IPS-NIHi7 (cell line): ENCODE measurements at regions not wholly inside any gene's neighbourhood (a gene's known extent, or its start where the extent isn't known, plus 50 kb on each side); places are given as distances from the start of the nearest gene placed in this dataset.
A peak's percentile ranks its signal among the peaks of the same experiment; 100 is the strongest.

Source experiments
- DNase-seq: peaks from one replicate; pipeline ENCODE4 v3.0.0; 2012; ENCODE audit warnings: mixed read lengths; ENCODE audit errors: extremely low spot score

DNA sequence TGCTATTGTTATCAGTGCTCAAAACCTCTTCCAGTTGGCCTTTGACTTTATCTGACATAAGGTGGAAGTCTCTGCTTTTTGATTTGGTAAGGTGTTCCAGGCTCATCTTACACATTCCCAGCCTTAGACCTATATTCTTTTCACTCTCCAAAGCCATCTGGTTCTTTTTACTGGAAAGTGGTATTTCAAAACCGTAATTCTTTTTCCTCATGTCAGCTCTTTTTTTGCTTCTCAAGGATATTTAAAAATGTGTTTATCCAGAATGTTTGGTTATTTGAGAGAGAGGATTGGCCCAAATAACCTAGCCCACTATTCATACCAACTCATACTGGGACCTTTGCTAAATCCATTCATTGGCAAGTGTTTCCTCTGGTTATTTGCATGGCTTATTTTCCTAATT is 411.2 kb upstream of the PIK3C3 start:
- no peak for DNase-seq

DNA sequence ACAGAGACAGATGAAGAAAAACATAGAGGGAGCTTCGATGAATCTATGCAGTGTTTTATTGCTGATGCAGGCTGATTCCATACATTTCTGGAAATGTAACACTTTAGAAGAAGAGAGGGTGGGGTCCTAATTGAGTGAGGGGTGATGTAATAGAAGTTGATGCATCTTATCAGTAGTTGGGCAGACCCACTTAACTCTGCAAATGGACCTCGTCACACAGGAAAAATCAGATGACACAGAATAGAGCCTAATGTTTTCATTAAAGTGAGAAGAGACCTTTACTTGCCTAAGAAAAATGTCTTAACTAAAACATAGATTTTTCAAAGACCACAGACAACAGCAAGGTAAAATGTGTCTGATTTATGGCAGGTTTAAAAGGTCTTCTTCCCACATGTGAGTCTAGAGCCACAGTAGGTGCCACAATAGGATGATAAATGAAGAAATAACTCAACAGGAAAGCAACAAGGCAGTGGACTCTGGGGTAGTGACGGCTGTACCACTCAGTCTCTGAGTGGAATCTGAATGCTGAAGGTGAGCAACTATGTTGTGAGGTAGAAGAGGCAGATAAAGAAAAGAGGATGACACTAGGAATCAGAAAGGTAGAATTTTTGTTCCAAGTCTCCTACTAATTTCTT is 414.7 kb upstream of the PIK3C3 start:
- no peak for DNase-seq

DNA sequence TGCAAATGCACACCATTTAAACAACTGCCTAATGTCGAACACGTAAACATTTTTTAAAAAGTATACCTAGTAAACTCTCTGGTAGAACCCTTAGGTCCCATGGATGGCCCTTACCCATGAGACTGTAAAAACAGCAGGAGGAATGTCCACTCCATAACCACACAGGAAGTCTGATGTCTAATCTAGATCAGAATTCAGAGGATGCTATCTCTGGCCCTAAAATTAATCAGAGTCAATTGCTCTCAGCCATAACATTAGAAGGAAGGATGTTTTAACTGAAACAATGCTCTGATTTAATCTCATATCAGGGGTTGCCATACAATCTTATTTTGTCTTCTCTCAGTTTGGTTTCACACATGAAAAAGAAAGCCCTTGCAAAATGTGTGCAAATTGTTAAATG is 416.3 kb upstream of the PIK3C3 start:
- no peak for DNase-seq

DNA sequence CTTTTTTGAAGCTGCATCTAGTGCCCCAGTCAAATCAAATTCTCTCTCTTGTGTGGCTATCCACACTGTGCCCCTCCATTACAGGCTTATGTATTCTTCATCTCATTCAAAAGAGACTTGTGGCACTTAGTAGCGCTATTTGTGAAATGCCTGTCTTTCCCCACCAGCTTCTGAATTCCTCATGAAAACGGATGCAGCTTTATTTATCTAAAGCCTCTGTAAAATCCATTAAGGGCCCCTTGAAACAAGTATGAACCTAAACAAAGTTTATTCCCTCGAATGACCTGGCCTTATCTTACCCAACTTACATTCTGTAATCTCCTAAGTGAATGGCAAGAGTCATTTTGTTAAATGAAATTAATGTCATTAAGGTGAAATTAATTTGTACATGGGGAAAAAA is 417.4 kb upstream of the PIK3C3 start:
- DNase-seq: no peak

DNA sequence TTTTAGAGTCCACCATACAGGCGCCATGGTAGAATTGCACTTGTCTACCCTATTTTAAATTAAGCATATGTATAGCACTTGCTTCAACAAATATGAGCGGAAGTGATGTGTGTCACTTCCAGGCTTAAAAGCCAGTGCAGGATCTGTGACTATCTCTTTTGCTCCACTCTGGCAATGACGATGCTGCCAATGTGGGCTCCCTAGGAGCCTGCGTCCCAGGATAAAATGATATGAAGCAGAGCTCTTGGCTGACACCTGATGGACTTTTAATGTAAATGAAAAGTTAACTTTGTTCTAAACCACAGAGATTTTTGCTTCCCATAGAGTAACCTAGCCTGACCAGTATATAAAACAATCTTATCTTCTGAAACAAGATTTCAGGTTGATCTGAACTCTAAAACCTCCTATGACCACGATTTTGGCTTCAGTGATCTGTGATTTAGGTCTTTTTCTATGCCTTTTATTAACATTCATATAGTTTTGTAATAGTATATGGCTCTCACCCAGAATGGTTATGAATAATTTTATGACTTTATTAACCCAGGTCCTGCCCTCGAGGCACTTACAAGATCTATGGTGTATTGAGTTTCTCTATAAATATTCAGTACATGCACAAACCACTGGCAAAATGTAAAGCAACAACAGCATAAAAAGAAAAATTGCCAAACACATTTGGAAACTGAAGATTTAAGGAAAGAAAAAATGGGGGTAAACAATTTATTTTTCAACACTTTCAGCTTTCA is 422.5 kb upstream of the PIK3C3 start:
- peak; percentile 46 for DNase-seq

DNA sequence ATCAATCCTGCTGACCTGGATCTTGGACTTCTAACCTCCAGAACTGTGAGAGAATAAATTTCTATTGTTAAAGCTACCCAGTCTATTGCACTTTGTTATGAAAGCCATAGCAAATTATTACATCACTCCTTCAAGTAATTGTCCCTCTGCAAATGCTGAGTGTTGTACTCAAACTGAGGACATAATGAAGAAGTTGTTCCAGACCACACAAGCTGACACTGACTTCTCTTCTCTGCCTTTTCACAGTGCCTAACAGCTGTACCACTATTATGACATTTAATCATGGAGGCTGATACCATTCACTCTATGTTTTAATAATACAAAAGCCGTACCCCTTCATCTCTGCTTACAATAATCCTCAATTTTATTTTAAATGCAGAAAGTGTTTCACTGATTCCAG is 424.1 kb upstream of the PIK3C3 start:
- DNase-seq: no peak

DNA sequence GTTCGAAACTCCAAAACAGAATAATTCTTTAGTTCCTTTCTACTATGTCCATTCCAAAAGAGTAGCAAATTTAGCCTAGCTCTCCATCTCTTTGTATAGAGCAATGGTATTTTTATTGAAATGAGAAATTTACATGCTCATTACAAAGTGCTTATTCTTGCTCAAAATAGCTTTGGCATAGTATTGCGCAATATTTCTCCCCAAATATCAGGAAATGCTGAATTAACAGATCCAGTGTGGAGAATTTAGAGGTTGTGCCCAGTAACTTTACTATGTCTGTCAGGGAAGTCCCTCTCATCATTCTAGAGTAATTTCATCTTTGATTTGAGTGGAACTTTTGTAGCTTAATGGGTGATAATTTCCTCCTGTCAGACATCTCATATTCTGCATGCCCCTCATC is 425.9 kb upstream of the PIK3C3 start:
- DNase-seq: no peak

DNA sequence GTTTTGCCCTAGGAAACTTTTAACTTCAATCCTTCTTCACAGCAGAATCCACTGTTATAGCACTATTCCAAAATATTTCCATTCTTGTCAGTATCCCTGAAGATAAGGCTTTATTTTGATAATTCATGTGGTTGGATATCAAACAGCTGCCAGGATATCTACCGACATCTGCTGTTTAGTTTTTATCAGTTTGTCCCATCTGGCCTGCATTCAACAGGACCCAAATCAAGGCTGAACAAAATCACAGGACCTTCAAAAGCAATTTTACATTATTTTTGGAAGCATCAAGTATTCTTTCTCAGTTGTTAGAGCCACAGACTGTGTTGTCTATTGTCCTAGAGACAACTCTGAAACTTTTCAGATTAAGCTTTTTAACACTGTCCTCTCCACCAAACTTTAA is 429.0 kb upstream of the PIK3C3 start:
- no peak for DNase-seq

DNA sequence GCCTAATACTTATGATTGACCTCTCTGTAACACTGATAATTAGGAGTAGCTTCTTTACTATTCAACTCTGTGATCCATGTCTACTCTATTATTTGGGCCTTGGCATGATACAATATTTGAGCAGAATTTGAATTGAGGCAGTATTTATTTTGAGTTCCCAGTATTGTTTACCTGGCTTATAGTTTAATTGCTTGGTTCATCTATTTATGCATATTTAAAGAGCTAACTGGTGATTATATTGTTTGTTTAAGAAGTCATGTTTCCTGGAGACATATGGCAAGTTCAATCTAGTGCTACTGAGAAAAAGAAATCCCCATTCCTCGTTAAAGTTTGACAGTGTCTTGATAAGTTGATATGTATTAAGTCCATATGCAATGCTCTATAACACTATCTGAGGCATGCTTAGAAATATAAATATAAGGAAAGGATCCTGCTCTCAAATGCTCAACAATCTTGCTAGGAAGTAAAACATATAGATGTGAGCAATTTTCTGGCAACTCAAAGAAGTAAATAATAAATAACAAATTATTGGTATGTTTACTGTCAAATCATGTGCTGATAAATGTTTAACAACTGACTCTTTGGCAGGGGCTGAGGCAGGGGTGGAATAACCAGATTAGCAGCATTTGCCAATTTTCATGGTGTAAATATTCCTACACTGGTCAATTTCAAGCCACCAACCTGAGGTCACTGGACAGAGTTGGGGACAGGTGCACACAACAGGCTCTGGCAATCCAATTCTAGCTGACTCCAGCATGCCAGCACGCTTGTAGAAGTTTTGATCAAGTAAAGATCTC is 430.2 kb upstream of the PIK3C3 start:
- no peak for DNase-seq

DNA sequence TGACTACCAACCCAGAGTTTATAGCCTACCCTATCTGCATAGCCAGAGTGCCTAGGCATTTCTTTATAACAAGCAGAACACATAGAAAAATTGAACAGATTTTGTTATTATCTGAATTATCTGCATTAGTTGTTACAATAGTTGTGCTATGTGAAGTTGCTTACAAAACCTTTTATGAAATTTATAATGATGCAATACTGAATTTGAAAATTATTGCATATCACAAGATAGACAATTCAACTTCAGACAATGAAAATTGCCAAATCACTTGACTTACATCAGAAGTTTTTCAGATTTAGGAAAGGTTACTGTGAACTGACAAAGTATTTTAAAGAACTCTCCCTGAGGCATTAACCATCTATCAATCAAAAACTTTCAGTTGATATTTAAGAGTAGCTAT is 437.9 kb upstream of the PIK3C3 start:
- DNase-seq: no peak

DNA sequence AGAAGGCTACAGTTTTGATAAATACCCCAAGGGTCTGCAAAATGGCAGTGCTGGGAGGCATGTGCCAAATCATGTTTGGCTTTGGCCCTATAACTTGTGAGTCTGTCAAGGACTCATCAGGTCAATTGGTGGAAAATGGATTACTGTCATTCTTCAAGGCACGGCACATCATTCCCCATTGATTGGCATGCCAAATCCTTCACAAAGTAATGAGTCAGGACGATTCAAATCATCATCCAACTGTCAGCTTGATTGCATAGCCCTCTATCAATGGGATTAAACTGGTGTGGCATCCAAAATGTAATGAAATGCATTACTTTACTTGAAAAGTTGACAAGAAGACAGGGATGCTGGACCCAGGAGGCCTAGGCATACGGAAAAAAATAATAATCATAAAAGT is 441.6 kb upstream of the PIK3C3 start:
- DNase-seq: no peak

DNA sequence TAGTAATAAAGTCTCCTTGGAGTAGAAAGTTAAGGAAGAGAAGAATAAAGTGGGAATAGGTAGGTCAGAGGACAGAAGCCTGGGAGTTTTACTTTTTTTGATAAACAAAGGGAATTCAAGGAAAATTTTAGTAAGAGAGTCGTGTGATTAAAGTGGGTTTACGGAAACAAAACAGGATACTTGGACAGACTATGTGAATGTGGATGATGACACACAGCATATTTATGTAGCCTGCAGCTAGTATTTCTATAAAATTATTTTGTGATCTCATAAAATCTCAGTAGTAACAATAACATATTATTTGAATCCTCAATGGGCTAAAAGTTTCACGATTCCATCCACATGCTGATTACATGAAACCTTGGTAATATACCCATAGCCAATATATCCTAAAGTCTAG is 450.7 kb upstream of the PIK3C3 start:
- DNase-seq: no peak

DNA sequence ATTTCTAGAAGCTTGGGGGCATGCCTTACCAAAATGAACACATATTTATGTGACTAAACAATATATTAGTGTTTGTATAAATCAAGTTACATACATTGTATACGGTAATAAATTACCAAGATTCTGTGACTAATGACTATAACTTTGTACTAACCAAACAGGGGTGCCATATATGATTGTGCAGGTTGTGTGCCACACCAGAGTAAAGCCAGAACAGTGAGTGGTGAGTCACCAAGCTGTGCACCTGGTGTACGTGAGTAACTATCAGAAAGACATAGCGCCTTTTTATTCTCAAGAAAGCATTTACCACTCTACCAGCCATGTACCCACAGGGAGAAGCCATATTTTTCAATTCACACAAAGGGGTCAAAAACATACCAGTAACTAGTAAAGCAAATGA is 453.2 kb upstream of the PIK3C3 start:
- DNase-seq: no peak

DNA sequence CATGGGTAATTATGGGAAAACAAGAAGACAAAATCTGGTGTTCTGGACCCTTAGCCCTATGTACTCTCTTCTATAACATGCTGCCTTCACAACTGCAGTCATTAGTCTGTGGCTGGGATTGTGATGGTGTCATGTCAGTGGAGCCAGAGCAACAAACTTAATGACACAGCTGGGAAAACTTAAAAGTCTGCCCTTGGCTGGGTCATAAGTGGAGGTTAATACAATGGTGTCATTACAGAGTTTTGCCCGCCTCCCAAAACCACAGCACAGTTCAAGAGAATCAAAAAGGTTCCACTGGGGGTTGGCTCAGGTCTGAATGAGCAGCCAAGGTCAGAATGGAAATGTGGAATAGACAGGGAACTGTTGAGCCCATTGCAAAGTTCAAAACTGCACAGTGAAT is 455.7 kb upstream of the PIK3C3 start:
- DNase-seq: no peak

DNA sequence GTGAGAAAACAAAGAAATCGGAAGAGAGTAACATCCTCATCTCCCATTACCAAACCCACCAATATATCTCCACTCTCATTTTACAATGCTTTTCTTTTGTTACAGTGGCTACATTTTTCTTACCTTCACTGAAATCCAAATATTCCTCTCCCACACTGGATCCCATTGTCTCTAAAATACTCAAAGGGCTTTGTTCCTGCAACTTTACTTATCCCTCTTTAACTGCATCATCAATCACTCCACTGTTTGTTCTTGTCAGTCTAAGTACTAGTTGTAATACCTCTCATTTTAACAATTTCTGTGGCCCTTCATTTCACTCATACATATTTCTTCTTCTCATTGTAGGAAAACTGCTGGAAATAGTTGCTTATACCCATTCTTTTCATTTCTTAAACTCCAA is 464.2 kb upstream of the PIK3C3 start:
- no peak for DNase-seq

DNA sequence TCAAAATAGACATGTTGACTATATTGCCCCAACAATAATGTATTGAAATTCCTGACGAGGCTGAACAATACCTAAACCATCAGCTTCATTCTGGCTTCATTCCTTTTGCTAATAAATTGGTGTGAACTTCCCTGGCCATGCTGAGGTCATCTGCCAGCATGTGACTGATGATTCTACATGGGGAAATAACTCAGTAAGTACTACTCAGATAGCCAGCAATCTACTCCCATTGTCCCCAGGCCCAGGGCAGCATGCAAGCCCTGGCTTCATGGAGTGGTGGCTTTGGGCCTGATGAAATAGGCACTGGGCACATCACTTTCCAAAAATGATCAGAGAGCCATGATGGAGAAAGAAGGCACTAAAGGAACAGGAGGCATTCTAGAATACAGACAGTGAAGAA is 468.5 kb upstream of the PIK3C3 start:
- no peak for DNase-seq

DNA sequence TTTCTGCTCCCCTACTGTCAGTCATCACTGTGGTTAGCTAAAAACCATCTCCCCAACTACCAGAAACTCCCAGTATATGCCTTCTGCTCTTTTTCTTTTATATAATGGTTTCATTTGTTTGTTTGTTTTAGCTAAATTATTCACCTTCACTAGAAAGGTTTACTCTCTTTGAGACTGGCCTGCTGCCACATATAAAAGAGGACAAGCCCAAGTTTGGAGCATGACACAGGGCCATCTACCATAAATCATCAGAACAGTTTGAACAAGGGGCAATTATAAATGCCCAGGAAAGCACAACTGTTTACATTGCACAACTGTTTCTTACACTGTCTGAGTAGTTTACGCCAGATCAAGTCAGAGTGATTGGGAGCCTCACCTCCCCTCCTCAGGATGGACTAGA is 471.0 kb upstream of the PIK3C3 start:
- no peak for DNase-seq

DNA sequence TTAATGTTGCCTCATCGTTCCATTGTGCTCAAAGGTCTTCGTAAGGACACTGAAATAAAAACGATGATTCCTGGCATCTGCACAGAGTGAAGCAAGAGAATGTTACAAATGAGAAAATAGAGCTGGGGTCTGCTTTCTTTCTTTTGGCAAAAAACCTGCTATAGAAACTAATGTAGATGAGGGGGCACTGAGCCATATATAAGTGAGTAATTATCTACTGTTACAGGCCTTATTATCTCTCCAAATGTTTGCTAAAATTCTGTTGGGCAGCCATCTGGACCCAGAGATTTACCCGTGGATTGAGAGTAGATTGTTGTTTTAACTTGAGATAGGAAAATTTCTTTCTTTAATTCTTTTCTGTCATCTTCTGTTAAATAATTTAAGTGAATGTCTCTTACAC is 472.5 kb upstream of the PIK3C3 start:
- no peak for DNase-seq

DNA sequence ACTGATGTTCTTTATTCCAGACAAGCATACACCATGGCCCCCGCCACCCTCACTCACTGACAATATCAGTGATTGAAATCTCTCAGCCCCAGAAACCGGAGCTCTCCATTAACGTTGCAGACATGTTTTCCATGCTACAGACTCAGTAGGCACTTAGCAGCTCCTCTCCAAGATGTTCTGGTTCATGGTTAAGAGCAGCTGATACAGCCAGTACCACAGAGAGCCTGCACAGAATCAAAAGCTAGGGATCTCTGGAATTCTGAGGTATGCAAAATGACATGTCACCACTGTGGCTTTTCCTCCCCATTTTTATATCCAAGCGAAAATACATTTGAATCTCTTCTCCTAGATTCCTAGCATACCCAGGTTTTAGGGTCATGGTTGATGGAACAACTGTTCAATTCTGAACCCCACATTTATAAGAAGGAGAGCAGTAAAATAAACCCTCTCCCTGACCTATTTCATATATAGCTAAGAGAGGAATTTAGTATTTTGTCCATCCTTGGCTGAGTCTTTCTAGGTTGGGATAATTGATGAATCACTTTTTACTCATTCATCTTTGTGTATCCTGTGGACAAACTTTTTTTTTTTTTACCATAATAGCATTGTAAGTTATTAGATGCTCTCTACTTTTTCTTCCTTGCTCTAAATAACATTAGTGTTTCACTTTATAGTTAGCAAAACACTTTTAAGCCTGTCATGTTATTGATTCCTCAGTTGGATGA is 488.4 kb upstream of the PIK3C3 start:
- no peak for DNase-seq

DNA sequence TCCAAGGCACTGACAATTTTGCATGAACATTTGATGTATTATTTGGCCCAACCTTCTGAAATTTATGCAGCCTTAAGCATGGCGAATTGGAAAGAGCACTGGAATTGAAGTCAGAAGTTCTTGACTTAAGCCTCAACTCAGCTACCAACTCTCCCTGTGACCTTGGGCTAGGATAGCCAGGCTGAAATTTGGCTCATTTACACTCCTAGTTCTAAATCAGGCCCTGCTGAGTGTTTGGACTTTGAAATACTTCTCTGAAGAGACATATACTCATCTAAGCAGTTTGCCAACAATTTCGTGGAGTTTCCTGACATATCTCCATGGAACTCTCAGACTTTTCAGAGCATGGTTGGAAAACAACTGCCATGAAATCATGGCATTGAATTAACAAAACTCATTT is 489.6 kb upstream of the PIK3C3 start:
- DNase-seq: no peak

DNA sequence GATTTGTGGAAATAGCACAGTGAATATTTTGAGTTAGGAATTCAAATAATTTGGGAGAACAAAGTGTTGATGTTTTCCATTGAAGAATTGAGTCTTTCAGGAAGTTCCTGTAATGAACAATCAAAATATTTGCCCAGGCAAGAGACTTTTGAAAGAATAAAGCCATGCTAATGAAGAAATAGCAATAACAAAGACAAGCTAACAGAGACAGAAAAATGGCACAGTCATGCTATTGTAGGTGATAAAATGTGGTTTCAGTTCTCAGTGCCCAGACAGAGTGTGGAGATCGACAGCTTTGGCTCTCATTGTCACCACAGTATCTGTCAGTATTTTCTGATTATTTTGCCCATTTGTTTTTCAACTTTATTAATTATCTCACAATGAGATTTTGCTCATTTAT is 490.8 kb upstream of the PIK3C3 start:
- no peak for DNase-seq

DNA sequence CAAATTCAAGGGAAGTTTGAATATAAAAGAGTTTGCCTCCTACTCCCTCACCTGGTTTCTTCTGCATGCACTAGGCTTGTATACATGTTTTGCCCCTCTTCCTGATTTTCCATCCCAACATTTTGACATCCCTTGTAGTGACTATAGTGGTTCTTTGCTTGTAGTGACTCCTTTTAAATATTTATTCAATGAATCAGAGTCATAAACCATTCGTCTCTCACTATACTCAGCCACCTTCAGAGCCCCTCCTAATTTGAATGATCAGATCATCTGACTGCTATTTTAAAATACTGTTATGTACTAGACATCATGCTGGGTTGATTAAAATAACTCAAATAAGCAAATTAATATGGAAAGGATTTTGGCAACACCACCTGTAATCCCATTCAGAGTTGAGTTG is 492.1 kb upstream of the PIK3C3 start:
- no peak for DNase-seq
